IMR-90 (cell line): ENCODE measurements at regions not wholly inside any gene's neighbourhood (a gene's known extent, or its start where the extent isn't known, plus 50 kb on each side); places are given as distances from the start of the nearest gene placed in this dataset.

ENCODE experiments used
- ATAC-seq: fragments of 200-7000 bp; cut with Tn5 transposase; 2 replicates; pipeline ENCODE4 v1.9.1; 2020; ENCODE audit warnings: low read depth, mild to moderate bottlenecking, moderate library complexity
- BruUV-seq: library from RNA; stranded (reverse); fragments of 400-500 nt; replicated peaks from 2 replicates; lab custom pipeline; 2021; lab: Mats Ljungman, UMichigan
- CTCF ChIA-PET: fragments of 300-600 bp; formaldehyde crosslinking; extraction: SDS; loops from one replicate; lab custom pipeline; 2021; ENCODE audit warnings: antibody characterized with exemption; lab: Yijun Ruan, JAX
- POLR2A ChIA-PET: fragments of 300-600 bp; sonication (Branson Sonifier 250); formaldehyde crosslinking; loops from one replicate; lab custom pipeline; 2022; ENCODE audit warnings: antibody characterized with exemption; ENCODE audit not compliant: unreplicated experiment; lab: Charles Lee
- DNase-seq: peaks from one replicate; pipeline ENCODE4 v3.0.0; 2013
- H2AFZ ChIP-seq: replicated peaks from 2 replicates; pipeline ENCODE3; 2013; ENCODE audit warnings: low read length, mild to moderate bottlenecking; ENCODE audit not compliant: poor library complexity
- H2AK5ac ChIP-seq: 2 replicates; pipeline ENCODE4 v1.6.1; 2013; ENCODE audit warnings: low read depth, low read length, inconsistent platforms
- H2AK9ac ChIP-seq: replicated peaks from 2 replicates; pipeline ENCODE3; 2013; ENCODE audit warnings: mild to moderate bottlenecking, low read depth, low read length, moderate library complexity; ENCODE audit not compliant: poor library complexity
- H2BK120ac ChIP-seq: 2 replicates; pipeline ENCODE4 v1.6.1; 2013; ENCODE audit warnings: low read depth, low read length, inconsistent platforms
- H2BK15ac ChIP-seq: 3 replicates; pipeline ENCODE4 v1.6.1; 2013; ENCODE audit warnings: low read depth, low read length, inconsistent platforms
- H2BK20ac ChIP-seq: 2 replicates; pipeline ENCODE4 v1.6.1; 2013; ENCODE audit warnings: low read depth, mild to moderate bottlenecking, inconsistent platforms, low read length, moderate library complexity
- H2BK5ac ChIP-seq: 2 replicates; pipeline ENCODE4 v1.6.1; 2013; ENCODE audit warnings: mild to moderate bottlenecking, low read depth, low read length, inconsistent platforms; ENCODE audit not compliant: poor library complexity, severe bottlenecking
- H3K14ac ChIP-seq: replicated peaks from 2 replicates; pipeline ENCODE4 v1.6.1; 2013; ENCODE audit warnings: low read depth, low read length, inconsistent platforms
- H3K18ac ChIP-seq: 2 replicates; pipeline ENCODE4 v1.6.1; 2013; ENCODE audit warnings: low read depth, low read length, control low read depth
- H3K23ac ChIP-seq: 2 replicates; pipeline ENCODE4 v1.6.1; 2013; ENCODE audit warnings: low read depth, low read length, inconsistent platforms
- H3K27ac ChIP-seq: 2 replicates; pipeline ENCODE4 v1.5.1; 2013; ENCODE audit warnings: mild to moderate bottlenecking, control low read depth, low read length; ENCODE audit not compliant: insufficient read depth
- H3K27me3 ChIP-seq: 2 replicates; pipeline ENCODE4 v1.6.1; 2013; ENCODE audit warnings: low read length; ENCODE audit not compliant: control insufficient read depth, insufficient read depth
- H3K36me3 ChIP-seq: 2 replicates; pipeline ENCODE4 v1.6.1; 2013; ENCODE audit warnings: low read length, mixed read lengths; ENCODE audit not compliant: control insufficient read depth, insufficient read depth
- H3K4ac ChIP-seq: 2 replicates; pipeline ENCODE4 v1.6.1; 2013; ENCODE audit warnings: low read depth, low read length, inconsistent platforms
- H3K4me1 ChIP-seq: 2 replicates; pipeline ENCODE4 v1.6.1; 2013; ENCODE audit warnings: low read length, mixed read lengths; ENCODE audit not compliant: control insufficient read depth, insufficient read depth
- H3K4me2 ChIP-seq: 2 replicates; pipeline ENCODE4 v1.6.1; 2013; ENCODE audit warnings: low read depth, mild to moderate bottlenecking, control low read depth, low read length, moderate library complexity
- H3K4me3 ChIP-seq: 2 replicates; pipeline ENCODE4 v1.5.1; 2013; ENCODE audit warnings: low read depth, mild to moderate bottlenecking, control low read depth, low read length, moderate library complexity; ENCODE audit not compliant: insufficient read depth
- H3K56ac ChIP-seq: 2 replicates; pipeline ENCODE4 v1.6.1; 2013; ENCODE audit warnings: low read length, inconsistent platforms; ENCODE audit not compliant: insufficient read depth; ENCODE audit errors: extremely low read depth
- H3K79me1 ChIP-seq, 2 experiments: 2 replicates each; pipeline ENCODE4 v1.6.1; 2013; ENCODE audit warnings: low read length in 2 of 2, inconsistent platforms in 1 of 2, low read depth in 1 of 2
- H3K9ac ChIP-seq: 2 replicates; pipeline ENCODE4 v1.6.1; 2013; ENCODE audit warnings: low read depth, low read length, control low read depth
- H3K9me1 ChIP-seq: 2 replicates; pipeline ENCODE4 v1.6.1; 2013; ENCODE audit warnings: low read length, inconsistent platforms; ENCODE audit not compliant: insufficient read depth
- H3K9me3 ChIP-seq: 2 replicates; pipeline ENCODE4 v1.6.1; 2013; ENCODE audit warnings: low read length; ENCODE audit not compliant: control insufficient read depth, insufficient read depth
- H4K20me1 ChIP-seq: 2 replicates; pipeline ENCODE4 v1.6.1; 2013; ENCODE audit warnings: low read length, inconsistent platforms; ENCODE audit not compliant: insufficient read depth
- H4K5ac ChIP-seq: 2 replicates; pipeline ENCODE4 v1.6.1; 2013; ENCODE audit warnings: mild to moderate bottlenecking, low read depth, low read length, control low read depth
- H4K8ac ChIP-seq, 2 experiments: 2 replicates each; pipeline ENCODE4 v1.6.1; 2013; ENCODE audit warnings: low read depth in 2 of 2, low read length in 2 of 2, control low read depth in 1 of 2, inconsistent platforms in 1 of 2
- H4K91ac ChIP-seq: 2 replicates; pipeline ENCODE4 v1.6.1; 2013; ENCODE audit warnings: low read depth, low read length, inconsistent platforms; ENCODE audit not compliant: insufficient read depth
- BHLHE40 ChIP-seq: fragments of 150-350 bp; IDR thresholded peaks from 2 replicates; pipeline ENCODE4 v1.6.1; 2016; ENCODE audit warnings: mild to moderate bottlenecking, low read depth, low read length
- CEBPB ChIP-seq: IDR thresholded peaks from 2 replicates; pipeline ENCODE4 v1.6.1; 2012; ENCODE audit warnings: low read depth, low read length, improper control_type of control experiment
- CHD1 ChIP-seq: IDR thresholded peaks from 2 replicates; pipeline ENCODE4 v1.6.1; 2012; ENCODE audit warnings: low read depth, low read length, improper control_type of control experiment
- FOS ChIP-seq: fragments of 150-350 bp; IDR thresholded peaks from 2 replicates; pipeline ENCODE4 v1.6.1; 2016; ENCODE audit warnings: low read depth, low read length
- MAFK ChIP-seq: IDR thresholded peaks from 2 replicates; pipeline ENCODE4 v1.6.1; 2012; ENCODE audit warnings: low read depth, low read length, improper control_type of control experiment
- MAZ ChIP-seq: IDR thresholded peaks from 2 replicates; pipeline ENCODE4 v1.6.1; 2012; ENCODE audit warnings: low read depth, mild to moderate bottlenecking, low read length, improper control_type of control experiment, moderate library complexity, borderline replicate concordance
- MXI1 ChIP-seq: IDR thresholded peaks from 2 replicates; pipeline ENCODE4 v1.6.1; 2012; ENCODE audit warnings: low read depth, mild to moderate bottlenecking, low read length, moderate library complexity, borderline replicate concordance
- NFE2L2 ChIP-seq: fragments of 150-350 bp; IDR thresholded peaks from 2 replicates; pipeline ENCODE4 v1.6.1; 2016; ENCODE audit warnings: low read depth, mild to moderate bottlenecking, low read length
- POLR2A ChIP-seq: IDR thresholded peaks from 2 replicates; pipeline ENCODE4 v1.6.1; 2012; ENCODE audit warnings: mild to moderate bottlenecking, low read depth, low read length
- RAD21 ChIP-seq: IDR thresholded peaks from 2 replicates; pipeline ENCODE4 v1.6.1; 2012; ENCODE audit warnings: low read length, improper control_type of control experiment
- RCOR1 ChIP-seq: IDR thresholded peaks from 2 replicates; pipeline ENCODE4 v1.6.1; 2012; ENCODE audit warnings: mild to moderate bottlenecking, low read length, improper control_type of control experiment; ENCODE audit not compliant: insufficient replicate concordance
- RFX5 ChIP-seq: IDR thresholded peaks from 2 replicates; pipeline ENCODE4 v1.8.0; 2012; ENCODE audit warnings: low read depth, mild to moderate bottlenecking, low read length, moderate library complexity
- SMC3 ChIP-seq: fragments of 150-350 bp; IDR thresholded peaks from 2 replicates; pipeline ENCODE4 v1.6.1; 2016; ENCODE audit warnings: low read depth, mild to moderate bottlenecking, antibody characterized with exemption, low read length, moderate library complexity
- WGBS, 2 experiments: methylation state at CpG; one replicate each; pipeline versions ENCODE4 v1.1.5 to v1.1.7; 2013; ENCODE audit warnings: missing lambda C conversion rate in 2 of 2; ENCODE audit not compliant: insufficient read length in 1 of 2; ENCODE audit errors: extremely low coverage in 2 of 2; 5-methylcytosine and 5-hydroxymethylcytosine counted together
- dilution Hi-C: fragments of 300-500 bp; cut with HindIII; formaldehyde crosslinking; loops from one replicate; pipeline ENCODE4 v1.14.3; 2018; ENCODE audit warnings: low sequenced_read_pairs; ENCODE audit not compliant: unreplicated experiment
- in situ Hi-C: fragments of 300-500 bp; cut with MboI; formaldehyde crosslinking; loops from 3 replicates; pipeline ENCODE4 v1.14.3; 2019; ENCODE audit warnings: low sequenced_read_pairs, inconsistent platforms, mixed read lengths
- intact Hi-C: fragments of 100-400 bp; cut with micrococcal nuclease; formaldehyde crosslinking; loops from 2 replicates; pipeline ENCODE4 v1.10.0; 2022
- TF ChIP-seq, protein P1 (sequence below): conservative IDR thresholded peaks from 2 replicates; pipeline ENCODE4 v1.5.1; 2012; ENCODE audit warnings: mild to moderate bottlenecking, low read depth, low read length, improper control_type of control experiment
- TF ChIP-seq, protein P2 (sequence below): fragments of 150-350 bp; IDR thresholded peaks from 2 replicates; pipeline ENCODE4 v1.6.1; 2017; ENCODE audit warnings: mild to moderate bottlenecking, antibody characterized with exemption, low read length, low read depth
- TF ChIP-seq, protein P3 (sequence below): fragments of 150-350 bp; IDR thresholded peaks from 2 replicates; pipeline ENCODE4 v1.6.1; 2016; ENCODE audit warnings: low read depth, mild to moderate bottlenecking, low read length, moderate library complexity, borderline replicate concordance

DNA sequence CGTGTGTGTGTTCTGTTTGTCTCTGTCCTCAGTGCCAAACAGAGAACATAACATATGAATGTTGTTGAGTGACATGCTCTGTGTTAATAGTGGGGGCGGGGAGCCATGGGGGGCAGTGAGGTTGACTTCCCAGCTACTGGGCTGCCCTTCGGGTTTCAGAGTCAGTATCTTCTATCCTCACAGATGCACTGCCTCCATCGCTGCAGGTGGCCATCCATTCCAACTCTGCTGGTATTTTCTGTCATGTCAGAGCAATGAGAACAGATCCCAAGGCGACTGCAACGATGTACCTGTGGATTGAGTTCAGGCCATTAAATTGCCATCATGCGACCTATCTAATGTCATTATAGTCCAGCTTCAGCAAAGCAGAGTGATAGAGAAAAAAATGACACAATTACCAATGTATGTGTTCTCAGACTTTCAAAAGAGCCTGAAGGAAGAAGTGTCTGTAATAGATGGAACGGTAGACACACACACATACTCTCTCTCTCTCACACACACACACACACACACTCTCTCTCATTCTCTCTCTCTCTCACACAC is 418.5 kb downstream of the RWDD3 start:
- Histone ChIP-seq H3K18ac (no peak overlapping the region), H3K4ac (no peak overlapping the region), H3K36me3 (no peaks in the 10 kb centered on the region), H2BK120ac (no peak overlapping the region), H3K9me3 (no peaks in the 10 kb centered on the region), H3K4me1 (no peaks in the 10 kb centered on the region), H3K9me1 (no peaks in the 10 kb centered on the region), H4K5ac (no peak overlapping the region), H2BK5ac (no peak overlapping the region), H3K9ac (no peak overlapping the region), H3K4me3 (no peak overlapping the region), H2AFZ (no peak overlapping the region), H3K23ac (no peak overlapping the region), H2AK5ac (no peak overlapping the region), H2BK20ac (no peak overlapping the region), H3K79me1 (no peaks in the 10 kb centered on the region), H2AK9ac (no peak overlapping the region), H4K20me1 (no peaks in the 10 kb centered on the region), H3K27ac (no peak overlapping the region), H4K91ac (no peak overlapping the region), H2BK15ac (no peak overlapping the region), H3K27me3 (no peaks in the 10 kb centered on the region), H3K14ac (no peak overlapping the region), H3K4me2 (no peak overlapping the region), H4K8ac (no peak overlapping the region), H3K56ac (no peak overlapping the region)
- intact Hi-C loops, result no loop called here
- WGBS, 2 experiments, result 21% methylated on average over 2 of the region's 8 CpGs; no CpG with 5 or more reads in 1 of the 2 experiments
- dilution Hi-C loops, result no loop called here
- POLR2A ChIA-PET, result no interaction called here
- in situ Hi-C loops, result no loop called here
- BruUV-seq, result no TSS peak
- DNase-seq, result no peak
- TF ChIP-seq RCOR1, result no peak
- no peak for TF ChIP-seq MXI1
- TF ChIP-seq CEBPB, result no peak
- TF ChIP-seq, protein P1, sequence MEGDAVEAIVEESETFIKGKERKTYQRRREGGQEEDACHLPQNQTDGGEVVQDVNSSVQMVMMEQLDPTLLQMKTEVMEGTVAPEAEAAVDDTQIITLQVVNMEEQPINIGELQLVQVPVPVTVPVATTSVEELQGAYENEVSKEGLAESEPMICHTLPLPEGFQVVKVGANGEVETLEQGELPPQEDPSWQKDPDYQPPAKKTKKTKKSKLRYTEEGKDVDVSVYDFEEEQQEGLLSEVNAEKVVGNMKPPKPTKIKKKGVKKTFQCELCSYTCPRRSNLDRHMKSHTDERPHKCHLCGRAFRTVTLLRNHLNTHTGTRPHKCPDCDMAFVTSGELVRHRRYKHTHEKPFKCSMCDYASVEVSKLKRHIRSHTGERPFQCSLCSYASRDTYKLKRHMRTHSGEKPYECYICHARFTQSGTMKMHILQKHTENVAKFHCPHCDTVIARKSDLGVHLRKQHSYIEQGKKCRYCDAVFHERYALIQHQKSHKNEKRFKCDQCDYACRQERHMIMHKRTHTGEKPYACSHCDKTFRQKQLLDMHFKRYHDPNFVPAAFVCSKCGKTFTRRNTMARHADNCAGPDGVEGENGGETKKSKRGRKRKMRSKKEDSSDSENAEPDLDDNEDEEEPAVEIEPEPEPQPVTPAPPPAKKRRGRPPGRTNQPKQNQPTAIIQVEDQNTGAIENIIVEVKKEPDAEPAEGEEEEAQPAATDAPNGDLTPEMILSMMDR, result no peak
- TF ChIP-seq, protein P2, sequence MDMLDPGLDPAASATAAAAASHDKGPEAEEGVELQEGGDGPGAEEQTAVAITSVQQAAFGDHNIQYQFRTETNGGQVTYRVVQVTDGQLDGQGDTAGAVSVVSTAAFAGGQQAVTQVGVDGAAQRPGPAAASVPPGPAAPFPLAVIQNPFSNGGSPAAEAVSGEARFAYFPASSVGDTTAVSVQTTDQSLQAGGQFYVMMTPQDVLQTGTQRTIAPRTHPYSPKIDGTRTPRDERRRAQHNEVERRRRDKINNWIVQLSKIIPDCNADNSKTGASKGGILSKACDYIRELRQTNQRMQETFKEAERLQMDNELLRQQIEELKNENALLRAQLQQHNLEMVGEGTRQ, result no peak
- TF ChIP-seq FOS, result no peak
- TF ChIP-seq, protein P3, sequence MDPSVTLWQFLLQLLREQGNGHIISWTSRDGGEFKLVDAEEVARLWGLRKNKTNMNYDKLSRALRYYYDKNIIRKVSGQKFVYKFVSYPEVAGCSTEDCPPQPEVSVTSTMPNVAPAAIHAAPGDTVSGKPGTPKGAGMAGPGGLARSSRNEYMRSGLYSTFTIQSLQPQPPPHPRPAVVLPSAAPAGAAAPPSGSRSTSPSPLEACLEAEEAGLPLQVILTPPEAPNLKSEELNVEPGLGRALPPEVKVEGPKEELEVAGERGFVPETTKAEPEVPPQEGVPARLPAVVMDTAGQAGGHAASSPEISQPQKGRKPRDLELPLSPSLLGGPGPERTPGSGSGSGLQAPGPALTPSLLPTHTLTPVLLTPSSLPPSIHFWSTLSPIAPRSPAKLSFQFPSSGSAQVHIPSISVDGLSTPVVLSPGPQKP, result no peak
- no peak for TF ChIP-seq POLR2A
- TF ChIP-seq MAFK, result no peak
- no peak for TF ChIP-seq BHLHE40
- TF ChIP-seq CHD1, result no peak
- TF ChIP-seq RFX5, result no peak
- TF ChIP-seq MAZ, result no peak
- no peak for TF ChIP-seq RAD21
- no peak for TF ChIP-seq SMC3
- TF ChIP-seq NFE2L2, result no peak
- CTCF ChIA-PET, result no interaction called here
- ATAC-seq, result no peak
